Calu3 (cell line): ENCODE measurements at regions not wholly inside any gene's neighbourhood (a gene's known extent, or its start where the extent isn't known, plus 50 kb on each side); places are given as distances from the start of the nearest gene placed in this dataset.
"Not testable (repeated sequence)": the region's sequence is repeated elsewhere in the genome, so short reads cannot be mapped to it uniquely, and the experiment has no call there.

ENCODE experiments used
- BruUV-seq: library from RNA; stranded (reverse); fragments of 400-500 nt; replicated peaks from 2 replicates; lab custom pipeline; 2021; lab: Mats Ljungman, UMichigan
- CTCF ChIA-PET: fragments of 300-600 bp; sonication (Branson Sonifier 250); formaldehyde crosslinking; loops from one replicate; lab custom pipeline; 2022; ENCODE audit warnings: antibody characterized with exemption; lab: Charles Lee
- DNase-seq: peaks from one replicate; pipeline ENCODE4 v3.0.0; 2022
- H3K27ac Mint-ChIP-seq: one replicate; pipeline ENCODE4 v1.8.0; 2022; ENCODE audit warnings: mixed read lengths; ENCODE audit not compliant: unreplicated experiment
- H3K27me3 Mint-ChIP-seq: one replicate; pipeline ENCODE4 v1.8.0; 2022; ENCODE audit warnings: mixed read lengths; ENCODE audit not compliant: unreplicated experiment
- H3K36me3 Mint-ChIP-seq: one replicate; pipeline ENCODE4 v1.8.0; 2022; ENCODE audit warnings: mild to moderate bottlenecking, moderate library complexity, mixed read lengths; ENCODE audit not compliant: insufficient read depth, unreplicated experiment
- H3K4me1 Mint-ChIP-seq: one replicate; pipeline ENCODE4 v1.8.0; 2022; ENCODE audit warnings: mild to moderate bottlenecking, low read depth, mixed read lengths; ENCODE audit not compliant: unreplicated experiment
- H3K4me3 Mint-ChIP-seq: one replicate; pipeline ENCODE4 v1.8.0; 2022; ENCODE audit warnings: mild to moderate bottlenecking, low read depth, moderate library complexity, mixed read lengths; ENCODE audit not compliant: unreplicated experiment
- H3K9me3 Mint-ChIP-seq: one replicate; pipeline ENCODE4 v1.8.0; 2022; ENCODE audit warnings: low read depth, mixed read lengths; ENCODE audit not compliant: unreplicated experiment
- intact Hi-C: fragments of 100-400 bp; cut with micrococcal nuclease; formaldehyde crosslinking; loops from one replicate; pipeline ENCODE4 v1.10.0; 2022; ENCODE audit not compliant: unreplicated experiment
- TF ChIP-seq, protein P1 (sequence below): fragments of 200-600 bp; IDR thresholded peaks from one replicate; pipeline ENCODE4 v1.8.0; 2022; ENCODE audit warnings: antibody characterized with exemption; ENCODE audit not compliant: unreplicated experiment

DNA sequence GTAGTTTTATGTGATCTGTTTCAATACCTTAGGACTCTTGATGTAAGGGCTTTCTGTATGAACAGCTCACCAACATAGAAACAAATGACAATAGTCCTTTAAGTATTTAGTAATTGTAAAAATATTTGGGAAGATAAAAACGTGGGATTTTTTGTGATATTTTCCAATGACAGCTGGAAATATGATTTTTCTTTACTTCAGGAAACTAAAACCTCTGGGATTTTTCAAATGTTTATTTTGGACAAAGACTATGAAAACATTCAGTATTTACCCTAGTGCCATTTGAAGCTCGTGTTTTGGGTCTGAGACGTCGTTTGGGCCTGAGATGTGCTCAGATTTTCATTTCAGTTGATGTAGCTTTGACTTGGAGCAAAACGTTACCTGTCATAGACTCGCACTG, 240.0 kb downstream of the BMP4 start:
- intact Hi-C loops = no loop called here
- H3K9me3 Mint-ChIP-seq = no peaks in the 10 kb centered on the region
- DNase-seq = no peak
- CTCF ChIA-PET = interaction anchor here (0.6 to 2.3 kb wide), 2 partner anchors 9 to 14 kb away, joined by 4 to 5 read pairs; no protein-coding TSS in a partner anchor
- peaks cover 20% of the 10 kb centered on the region for H3K4me1 Mint-ChIP-seq
- no peak overlapping the region for H3K4me3 Mint-ChIP-seq
- TF ChIP-seq, protein P1, sequence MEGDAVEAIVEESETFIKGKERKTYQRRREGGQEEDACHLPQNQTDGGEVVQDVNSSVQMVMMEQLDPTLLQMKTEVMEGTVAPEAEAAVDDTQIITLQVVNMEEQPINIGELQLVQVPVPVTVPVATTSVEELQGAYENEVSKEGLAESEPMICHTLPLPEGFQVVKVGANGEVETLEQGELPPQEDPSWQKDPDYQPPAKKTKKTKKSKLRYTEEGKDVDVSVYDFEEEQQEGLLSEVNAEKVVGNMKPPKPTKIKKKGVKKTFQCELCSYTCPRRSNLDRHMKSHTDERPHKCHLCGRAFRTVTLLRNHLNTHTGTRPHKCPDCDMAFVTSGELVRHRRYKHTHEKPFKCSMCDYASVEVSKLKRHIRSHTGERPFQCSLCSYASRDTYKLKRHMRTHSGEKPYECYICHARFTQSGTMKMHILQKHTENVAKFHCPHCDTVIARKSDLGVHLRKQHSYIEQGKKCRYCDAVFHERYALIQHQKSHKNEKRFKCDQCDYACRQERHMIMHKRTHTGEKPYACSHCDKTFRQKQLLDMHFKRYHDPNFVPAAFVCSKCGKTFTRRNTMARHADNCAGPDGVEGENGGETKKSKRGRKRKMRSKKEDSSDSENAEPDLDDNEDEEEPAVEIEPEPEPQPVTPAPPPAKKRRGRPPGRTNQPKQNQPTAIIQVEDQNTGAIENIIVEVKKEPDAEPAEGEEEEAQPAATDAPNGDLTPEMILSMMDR = no peak
- no TSS peak for BruUV-seq
- no peaks in the 10 kb centered on the region for H3K36me3 Mint-ChIP-seq
- no peaks in the 10 kb centered on the region for H3K27me3 Mint-ChIP-seq
- no peak overlapping the region for H3K27ac Mint-ChIP-seq

DNA sequence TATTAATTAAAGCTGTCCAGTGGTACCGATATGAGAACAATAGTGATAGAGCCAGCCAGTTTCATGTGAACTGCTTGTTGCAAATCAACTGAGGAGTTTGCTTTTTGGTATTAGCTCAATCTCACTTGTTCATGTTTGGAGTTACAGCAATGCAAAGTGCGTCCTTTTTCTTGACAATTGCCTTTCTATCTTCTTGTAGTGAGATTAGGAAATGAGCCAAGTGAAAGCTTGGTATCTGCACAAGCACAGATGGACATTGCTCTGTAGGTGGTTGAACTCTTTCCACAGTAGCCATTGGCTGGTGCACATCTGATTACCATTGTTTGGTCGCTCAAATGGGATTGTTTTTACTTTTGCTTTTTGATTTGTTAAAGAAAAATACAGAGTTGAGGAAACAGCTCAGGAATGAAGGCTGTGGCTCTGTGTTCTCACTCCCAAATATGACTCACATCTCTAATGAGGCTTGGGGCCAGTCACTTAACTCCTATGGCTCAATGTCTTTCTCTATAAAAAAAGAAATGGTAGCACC, 241.4 kb downstream of the BMP4 start:
- H3K27me3 Mint-ChIP-seq = no peaks in the 10 kb centered on the region
- BruUV-seq = no TSS peak
- CTCF ChIA-PET = interaction anchor here (0.8 to 2.3 kb wide), 3 partner anchors 16 to 632 kb away, joined by 3 to 5 read pairs (median 4); no protein-coding TSS in a partner anchor
- peak overlapping the region; percentile 52 for H3K27ac Mint-ChIP-seq
- DNase-seq = peak; percentile 21
- peak overlapping the region; percentile 31 for H3K4me3 Mint-ChIP-seq
- H3K36me3 Mint-ChIP-seq = no peaks in the 10 kb centered on the region
- peaks cover 20% of the 10 kb centered on the region for H3K4me1 Mint-ChIP-seq
- intact Hi-C loops = no loop called here
- no peaks in the 10 kb centered on the region for H3K9me3 Mint-ChIP-seq
- TF ChIP-seq, protein P1 = no peak

DNA sequence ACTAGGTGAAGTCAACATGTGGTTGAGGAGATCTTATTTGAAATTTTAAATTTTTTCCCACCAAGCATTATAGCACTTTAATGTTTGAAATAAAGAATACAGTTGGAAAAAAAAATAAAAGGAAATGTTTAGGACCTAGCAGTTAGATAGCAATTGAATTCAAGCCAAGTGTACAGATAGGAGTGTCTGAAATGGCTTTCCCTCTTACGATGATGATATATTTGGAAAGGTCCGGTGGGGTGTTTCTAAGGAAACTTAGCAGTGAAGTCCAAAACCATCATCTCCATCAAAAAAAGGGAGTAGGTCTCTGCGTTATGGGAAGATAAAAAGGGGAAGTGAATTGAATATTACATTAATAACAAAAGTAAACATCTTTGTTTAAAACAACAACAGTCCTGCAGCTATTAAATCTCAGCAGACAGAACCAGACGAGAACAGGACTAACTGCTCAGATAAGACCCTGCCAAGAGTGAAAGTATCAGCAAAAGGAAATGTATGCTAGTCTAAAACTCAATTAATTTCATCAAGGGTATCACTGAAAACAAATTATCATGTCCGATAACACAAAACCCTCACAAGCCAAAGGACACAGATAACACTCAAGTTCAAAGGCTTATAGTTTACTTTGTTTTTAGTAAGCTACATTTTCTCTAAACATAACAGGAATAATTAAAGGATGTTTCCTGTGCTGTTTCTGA, 242.0 kb downstream of the BMP4 start:
- no peaks in the 10 kb centered on the region for H3K27me3 Mint-ChIP-seq
- peak overlapping the region; percentile 52 for H3K27ac Mint-ChIP-seq
- TF ChIP-seq, protein P1 = no peak
- peaks cover 20% of the 10 kb centered on the region for H3K4me1 Mint-ChIP-seq
- peak overlapping the region; percentile 31 for H3K4me3 Mint-ChIP-seq
- H3K9me3 Mint-ChIP-seq = no peaks in the 10 kb centered on the region
- no peak for DNase-seq
- no peaks in the 10 kb centered on the region for H3K36me3 Mint-ChIP-seq
- CTCF ChIA-PET = interaction anchor here (0.8 to 2.3 kb wide), 3 partner anchors 16 to 633 kb away, joined by 3 to 5 read pairs (median 4); no protein-coding TSS in a partner anchor
- no TSS peak for BruUV-seq
- intact Hi-C loops = no loop called here

DNA sequence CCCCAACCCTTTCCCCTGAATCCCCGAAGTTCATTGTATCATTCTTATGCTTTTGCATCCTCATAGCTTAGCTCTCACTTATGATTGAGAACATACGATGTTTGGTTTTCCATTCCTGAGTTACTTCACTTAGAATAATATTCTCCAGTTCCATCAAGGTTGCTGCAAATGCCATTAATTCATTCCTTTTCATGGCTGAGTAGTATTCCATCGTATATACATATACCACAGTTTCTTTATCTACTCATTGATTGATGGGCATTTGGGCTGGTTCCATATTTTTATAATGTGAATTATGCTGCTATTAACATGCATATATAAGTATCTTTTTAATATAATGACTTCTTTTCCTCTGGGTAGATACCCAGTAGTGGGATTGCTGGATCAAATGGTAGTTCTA, 243.7 kb downstream of the BMP4 start:
- BruUV-seq, H3K27me3 Mint-ChIP-seq, intact Hi-C loops, H3K36me3 Mint-ChIP-seq, H3K27ac Mint-ChIP-seq, H3K4me3 Mint-ChIP-seq, H3K9me3 Mint-ChIP-seq, CTCF ChIA-PET, DNase-seq: not testable (repeated sequence)
- peaks cover 20% of the 10 kb centered on the region for H3K4me1 Mint-ChIP-seq

DNA sequence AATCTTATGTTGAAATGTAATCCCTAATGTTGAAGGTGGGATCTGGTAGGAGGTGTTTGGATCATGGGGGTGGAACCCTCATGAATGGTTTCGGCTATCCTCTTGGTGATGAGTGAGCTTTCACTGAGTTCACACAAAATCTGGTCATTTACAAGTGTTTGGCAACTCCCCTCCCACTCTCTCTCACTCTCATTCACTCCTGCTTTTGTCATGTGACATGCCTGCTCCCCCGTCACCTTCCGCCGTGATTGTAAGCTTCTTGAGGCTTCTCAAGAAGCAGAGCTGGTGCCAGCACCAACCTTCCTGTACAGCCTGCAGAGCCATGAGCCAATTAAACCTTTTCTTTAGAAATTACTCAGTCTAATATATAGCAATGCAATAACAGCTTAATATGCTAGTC, 245.4 kb downstream of the BMP4 start:
- H3K9me3 Mint-ChIP-seq = no peaks in the 10 kb centered on the region
- DNase-seq = no peak
- H3K36me3 Mint-ChIP-seq = no peaks in the 10 kb centered on the region
- intact Hi-C loops = no loop called here
- H3K4me3 Mint-ChIP-seq = no peak overlapping the region
- H3K27me3 Mint-ChIP-seq = no peaks in the 10 kb centered on the region
- H3K4me1 Mint-ChIP-seq = peaks cover 20% of the 10 kb centered on the region
- TF ChIP-seq, protein P1 = no peak
- CTCF ChIA-PET = no interaction called here
- no peak overlapping the region for H3K27ac Mint-ChIP-seq
- BruUV-seq = no TSS peak
